Left lobe of liver (tissue), 2 donors: ENCODE measurements at regions not wholly inside any gene's neighbourhood (a gene's known extent, or its start where the extent isn't known, plus 50 kb on each side); places are given as distances from the start of the nearest gene placed in this dataset.

Experiments used
- ATAC-seq: fragments of 200-7000 bp; cut with Tn5 transposase; one replicate; pipeline ENCODE4 v1.9.1; 2020; ENCODE audit warnings: mild to moderate bottlenecking, moderate library complexity
- DNase-seq: peaks from one replicate; pipeline ENCODE4 v3.0.0-alpha.2; 2020; ENCODE audit warnings: low spot score
- donor health status: DM: no; HTN: no; CAD: no; lungs with moderate emphysema.
- donor health status: DM: no; HTN: yes; CAD: no.

DNA sequence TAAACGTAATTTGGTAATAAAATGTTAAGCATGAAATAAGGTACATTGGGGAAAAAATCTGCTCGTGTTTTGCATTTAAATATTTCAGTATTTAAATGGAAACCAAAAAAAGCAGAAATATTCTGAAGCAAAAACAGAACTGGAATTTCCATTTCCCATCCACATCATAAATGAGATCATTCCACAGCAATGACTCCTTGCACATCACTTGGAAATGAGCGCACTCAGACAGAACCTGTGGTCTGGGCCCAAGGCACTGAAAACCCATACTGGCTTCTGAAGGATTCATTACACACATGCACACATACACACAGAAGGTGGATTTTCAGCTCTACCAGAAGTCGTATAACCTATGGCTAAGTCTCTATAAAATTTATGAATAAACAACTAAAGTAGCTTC is 174.8 kb downstream of the IBTK start:
- no peak for ATAC-seq
- DNase-seq: no peak

DNA sequence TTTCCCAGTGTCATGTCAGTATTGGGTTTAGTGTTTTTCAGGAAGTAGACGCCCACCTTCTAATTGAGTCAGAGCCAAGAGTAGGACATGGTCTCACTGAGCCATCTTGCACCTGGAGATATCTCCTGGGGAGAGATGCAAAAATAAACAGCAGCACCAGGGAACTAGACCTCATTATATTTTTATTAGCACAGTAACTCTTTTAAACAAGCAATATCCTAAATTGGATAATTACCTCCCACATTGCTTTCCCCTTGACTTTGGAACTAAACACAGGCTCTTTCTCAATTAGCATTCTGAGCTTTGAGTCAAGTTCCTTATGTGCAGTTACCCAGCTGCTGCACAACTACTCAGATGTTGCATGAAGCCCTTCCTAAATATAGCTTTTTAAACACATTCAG is 175.4 kb downstream of the IBTK start:
- no peak for DNase-seq
- ATAC-seq: no peak

DNA sequence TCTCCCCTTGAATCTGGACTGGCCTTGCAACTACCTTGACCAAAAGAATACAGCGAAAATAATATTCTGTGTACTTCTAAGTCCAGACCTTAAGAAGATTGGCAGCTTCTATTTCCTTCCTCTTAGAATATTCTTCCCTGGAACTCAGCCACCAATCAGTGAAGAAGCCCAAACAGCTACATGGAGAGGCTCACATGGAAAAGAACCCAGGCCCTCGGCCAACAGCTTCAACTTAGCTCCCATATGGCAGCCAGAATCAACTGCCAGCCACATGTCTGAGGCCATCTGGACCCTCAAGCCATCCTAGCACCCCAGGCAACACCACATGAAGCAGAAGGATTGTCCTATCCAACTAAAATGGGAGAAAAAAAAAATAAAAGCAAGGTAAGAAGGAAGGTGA is 178.8 kb downstream of the IBTK start:
- ATAC-seq: no peak
- no peak for DNase-seq

DNA sequence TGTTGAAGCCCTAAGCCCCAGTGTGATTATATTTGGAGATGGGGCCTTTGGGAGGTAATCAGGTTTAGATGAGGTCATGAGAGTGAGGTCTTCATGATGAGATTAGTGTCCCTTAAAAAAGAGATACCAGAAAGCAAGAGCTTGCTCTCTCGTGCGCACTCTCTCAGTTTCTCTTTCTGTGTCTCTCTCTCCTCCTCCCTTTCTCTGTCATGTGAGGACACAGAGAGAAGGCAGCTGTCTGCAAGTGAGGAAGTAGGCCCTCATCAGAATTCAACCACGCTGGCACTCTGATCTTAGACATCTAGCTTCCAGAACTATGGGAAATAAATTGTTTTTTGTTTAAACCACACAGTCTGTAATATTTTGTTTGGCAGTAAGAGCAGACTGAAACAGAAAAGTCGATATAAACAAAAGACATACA is 180.5 kb downstream of the IBTK start:
- DNase-seq: no peak
- ATAC-seq: no peak

DNA sequence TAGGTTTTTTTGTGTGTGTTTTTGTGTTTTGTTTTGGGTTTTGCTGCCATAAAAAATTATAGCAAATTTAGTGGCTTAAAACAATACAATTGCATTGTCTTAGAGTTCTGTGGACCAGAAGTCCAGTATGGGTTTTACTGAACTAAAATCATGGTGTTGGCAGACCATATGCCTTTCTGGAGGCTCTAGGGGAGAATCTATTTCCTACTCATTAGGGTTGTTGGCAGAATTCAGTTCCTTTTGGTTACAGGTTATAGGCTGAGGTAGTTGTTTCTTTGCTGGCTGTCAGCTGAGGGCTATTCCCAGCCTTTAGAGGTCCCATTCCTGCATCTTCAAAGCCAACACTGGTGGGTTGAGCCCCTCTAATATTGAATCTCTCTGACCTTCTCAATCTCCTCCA is 181.3 kb downstream of the IBTK start:
- DNase-seq (no peak), ATAC-seq (no peak)

DNA sequence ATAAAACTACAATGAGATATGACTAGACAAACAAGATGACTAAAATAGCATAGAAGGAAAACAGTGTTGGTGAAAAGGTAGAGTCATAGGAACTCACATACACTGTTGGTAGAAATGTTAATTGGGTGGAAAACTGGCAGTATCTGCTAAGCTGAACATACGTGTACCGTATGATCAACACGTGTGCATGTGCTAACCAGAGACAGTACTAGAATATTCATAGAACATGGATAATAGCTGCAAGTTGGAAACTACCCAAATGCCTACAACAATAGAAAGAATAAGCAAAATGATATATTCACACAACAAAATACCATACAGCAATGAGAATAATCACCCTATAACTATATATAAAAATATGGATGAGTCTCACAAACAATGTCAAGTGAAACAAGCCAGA is 184.0 kb downstream of the IBTK start:
- DNase-seq (no peak), ATAC-seq (no peak)

DNA sequence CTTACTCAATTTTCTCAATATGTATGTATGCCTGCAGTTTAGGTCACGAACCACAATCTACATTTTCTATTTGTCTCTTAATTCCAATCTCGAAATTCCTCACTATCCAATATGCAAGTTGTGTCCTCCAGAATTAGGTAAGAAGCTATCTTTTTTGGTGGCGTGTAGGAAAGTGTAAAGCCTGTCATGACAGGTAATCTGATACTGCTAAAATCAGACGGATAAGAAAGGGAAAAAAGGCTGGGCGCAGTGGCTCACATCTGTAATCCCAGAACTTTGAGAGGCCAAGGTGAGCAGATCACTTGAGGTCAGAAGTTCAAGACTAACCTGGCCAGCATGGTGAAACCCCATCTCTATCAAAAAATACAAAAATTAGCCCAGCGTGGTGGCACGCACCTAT is 185.3 kb downstream of the IBTK start:
- no peak for DNase-seq
- ATAC-seq: no peak

DNA sequence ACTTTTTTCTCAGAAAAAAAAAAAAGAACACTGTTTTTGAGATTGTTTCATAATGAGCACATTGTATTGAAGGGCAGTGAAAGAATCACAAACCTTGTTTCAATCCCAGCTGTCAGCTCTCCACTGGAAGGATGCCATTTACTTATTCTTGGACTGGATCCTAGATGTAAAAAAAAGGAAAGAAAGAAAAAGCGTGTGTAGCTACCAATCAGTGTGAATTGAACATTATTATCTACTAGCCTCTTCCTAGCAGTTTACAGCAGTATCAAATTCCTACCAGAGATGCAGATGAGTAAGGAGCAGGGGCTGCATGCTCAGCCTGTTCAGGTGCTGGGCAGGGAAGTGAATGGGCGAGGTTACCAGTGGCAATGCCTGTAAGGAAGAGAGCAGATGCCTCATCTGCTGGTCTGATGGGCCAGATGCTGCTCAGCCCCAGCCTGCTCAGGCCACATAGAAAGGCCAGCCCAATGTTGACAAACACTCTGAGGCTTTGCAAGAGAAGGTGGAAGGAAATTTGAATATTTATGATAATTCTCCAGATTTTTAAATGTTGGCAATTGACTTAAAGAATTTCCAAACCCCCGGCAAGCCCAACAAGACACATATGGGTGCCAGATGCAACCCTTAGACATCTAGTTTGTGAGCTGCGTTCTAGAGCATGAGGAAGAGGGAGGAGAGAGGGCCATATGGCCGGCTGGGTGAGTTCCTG is 189.5 kb downstream of the IBTK start:
- DNase-seq (no peak), ATAC-seq (no peak)

DNA sequence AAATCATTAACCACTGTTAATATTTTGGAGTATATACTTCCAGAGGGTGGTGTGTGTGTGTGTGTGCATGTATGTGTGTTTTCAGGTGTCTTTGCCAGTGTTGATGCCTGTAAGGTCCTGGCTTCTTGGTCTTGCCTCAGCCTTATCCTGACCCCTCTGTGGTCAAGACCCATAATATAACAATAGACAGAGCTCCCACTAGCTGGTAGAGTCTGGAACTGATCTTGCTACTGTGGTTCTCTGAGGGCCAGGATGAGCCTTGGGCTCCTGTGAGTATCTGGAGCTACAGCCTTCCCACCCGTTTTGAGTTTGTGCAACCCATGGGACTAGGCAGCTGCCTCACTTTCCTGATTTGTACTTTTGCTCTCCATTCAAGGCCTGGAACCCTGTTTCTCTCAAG is 191.0 kb downstream of the IBTK start:
- DNase-seq: no peak
- ATAC-seq: no peak

DNA sequence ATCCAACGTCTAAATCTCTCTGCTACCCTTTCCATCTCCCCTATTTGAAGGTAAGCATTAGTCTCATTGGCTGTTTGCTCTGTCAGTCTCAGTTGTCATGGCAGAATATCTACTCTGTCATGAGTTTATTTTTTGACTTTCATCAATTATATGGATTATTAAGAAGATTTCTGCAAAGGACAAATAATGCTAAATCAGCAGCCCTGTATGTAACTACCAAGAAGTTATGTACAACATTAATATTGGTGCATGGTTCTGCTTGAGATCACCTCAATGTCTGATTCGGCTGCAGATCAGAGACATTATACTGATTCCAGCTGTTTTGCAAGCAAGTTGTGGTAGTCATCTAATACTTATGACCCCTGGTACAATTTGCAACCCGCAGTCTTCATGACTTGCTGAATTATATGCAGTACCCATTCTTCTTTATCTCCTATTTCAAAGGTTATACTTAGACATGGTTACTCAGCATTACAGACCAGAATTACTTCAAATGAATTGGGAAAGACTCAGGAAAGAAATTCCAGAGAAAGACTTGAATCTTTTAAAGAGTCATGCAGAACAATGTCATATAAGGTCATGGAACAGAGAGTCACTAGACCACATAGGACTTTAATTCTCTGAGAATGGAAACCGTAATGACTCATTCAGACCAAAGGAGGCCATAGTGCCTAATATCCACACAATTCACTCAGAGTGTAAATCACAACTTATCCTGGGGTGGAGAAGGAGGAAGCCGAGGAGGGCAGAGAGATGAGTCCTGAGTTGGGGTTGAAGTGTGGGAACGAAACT is 201.4 kb downstream of the IBTK start:
- no peak for DNase-seq
- ATAC-seq: no peak

DNA sequence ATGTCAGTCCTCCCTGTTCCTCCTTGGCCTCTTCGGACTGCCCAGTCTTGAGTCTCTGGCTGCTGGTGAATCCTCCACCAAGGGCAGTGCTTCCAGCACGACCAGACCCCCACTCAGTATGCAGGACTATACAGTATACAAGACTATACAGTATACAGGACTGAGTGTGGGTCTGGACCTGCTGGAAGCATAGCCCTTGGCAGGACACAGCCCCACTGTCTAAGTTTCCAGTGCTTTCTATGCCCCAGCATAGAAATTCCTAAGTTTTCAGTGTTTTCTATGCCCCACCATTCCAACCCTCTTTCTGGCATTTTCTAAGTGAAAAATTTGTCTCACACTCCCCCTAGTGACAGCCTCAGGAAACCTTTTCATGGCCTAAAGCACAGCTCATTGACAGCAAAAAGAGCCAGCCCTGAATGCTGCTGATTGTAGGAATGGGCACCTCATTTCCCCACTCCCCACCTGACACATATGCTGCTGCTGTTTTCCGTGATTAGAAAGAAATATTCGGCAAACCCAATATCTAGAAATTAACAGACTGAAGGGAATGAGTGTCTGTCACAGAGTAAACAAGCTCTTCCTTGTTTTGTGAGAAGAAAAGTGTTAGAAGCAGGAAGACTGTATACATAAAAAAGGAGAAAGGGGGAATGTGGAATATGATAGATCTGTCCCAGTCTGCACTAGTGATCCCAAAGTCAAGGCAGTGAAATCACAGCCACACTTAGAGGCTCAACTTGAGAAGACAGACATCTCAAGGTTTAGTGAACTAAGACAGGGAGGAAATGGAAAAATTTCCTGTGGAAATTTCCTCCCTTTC is 206.9 kb downstream of the IBTK start:
- ATAC-seq (peak; percentile 95), DNase-seq (no peak)

DNA sequence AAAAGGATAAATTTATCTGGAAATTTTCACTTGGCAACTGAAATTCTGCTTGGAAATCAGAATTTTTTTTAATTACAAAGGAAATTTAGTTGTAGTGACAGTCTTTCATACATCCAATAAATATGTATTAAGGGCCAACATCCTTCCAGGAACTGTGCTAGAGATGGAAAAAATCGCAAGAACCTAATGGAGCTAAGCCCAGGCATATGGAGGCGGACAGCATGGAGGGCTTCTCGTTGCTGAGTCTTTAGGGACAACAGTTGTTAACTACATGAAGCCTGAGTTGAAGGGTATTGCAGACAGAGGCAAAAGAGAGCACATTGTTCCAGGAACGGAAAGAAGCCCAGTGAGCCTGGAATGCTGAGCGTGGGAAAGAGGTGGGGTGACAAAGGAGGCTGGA is 208.9 kb downstream of the IBTK start:
- DNase-seq (no peak), ATAC-seq (no peak)

DNA sequence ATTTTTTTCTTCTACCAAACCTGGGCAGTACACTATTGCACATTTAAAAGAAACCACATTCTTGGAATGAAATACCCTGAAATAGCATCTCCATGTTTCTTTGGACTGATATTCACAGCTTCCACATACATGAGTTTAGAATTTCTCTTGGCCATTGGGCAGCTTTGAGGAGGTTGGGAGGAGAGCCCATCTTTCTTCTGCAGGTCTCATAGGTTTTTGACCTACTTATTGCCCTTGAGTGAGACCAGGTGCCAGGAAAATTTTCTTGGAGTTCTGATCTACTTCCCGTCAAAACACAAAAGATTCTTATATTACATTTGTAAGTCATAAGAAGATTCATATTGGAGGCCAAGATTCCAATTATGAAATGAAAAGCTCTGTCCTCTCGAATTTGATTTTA is 212.0 kb downstream of the IBTK start:
- ATAC-seq: no peak
- DNase-seq: no peak

DNA sequence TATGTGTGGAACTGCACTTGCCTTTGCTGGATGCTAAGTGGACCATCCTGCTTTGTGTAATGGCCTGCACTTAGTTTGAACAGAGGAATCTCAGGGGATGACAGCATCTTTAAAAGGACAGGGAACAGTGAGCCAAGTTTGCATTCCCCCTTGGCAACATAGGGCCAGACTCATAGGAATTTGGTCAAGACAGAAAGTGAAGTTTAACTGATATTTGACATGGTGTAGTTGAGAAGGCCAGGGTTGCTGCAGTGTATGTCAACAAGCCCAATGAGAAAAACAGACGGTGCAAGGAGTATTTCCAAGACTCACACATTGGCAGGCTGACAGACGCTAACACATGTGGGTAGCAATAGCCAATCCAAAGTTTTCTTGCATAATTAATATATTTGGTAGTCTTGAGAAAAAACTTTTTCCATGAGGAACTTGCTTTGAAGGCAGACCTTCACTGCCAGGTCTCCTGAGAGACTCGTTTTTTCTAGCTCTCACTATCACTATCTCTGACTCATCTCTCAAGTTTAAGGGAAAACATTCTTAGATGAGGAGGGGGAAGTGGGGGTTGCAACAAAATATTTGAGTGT is 213.8 kb downstream of the IBTK start:
- ATAC-seq (no peak), DNase-seq (no peak)

DNA sequence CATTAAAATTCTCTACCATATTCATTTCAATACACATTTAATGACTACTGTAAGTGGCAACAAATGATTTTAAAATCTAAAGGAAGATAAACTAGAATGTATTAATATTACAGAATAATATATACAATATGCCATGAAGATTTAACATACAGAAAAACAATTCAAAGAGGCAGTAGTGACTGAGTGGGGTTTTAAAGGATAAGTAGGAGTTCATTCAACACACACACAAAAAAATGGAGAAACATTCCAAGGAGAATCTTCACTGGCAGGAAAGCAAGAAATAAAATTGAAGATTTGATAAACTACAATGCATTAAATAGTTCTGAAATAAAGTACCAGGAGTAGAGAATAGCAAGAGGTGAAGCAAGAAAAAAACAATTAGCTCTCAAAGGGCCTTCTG is 215.1 kb downstream of the IBTK start:
- ATAC-seq (no peak), DNase-seq (no peak)

DNA sequence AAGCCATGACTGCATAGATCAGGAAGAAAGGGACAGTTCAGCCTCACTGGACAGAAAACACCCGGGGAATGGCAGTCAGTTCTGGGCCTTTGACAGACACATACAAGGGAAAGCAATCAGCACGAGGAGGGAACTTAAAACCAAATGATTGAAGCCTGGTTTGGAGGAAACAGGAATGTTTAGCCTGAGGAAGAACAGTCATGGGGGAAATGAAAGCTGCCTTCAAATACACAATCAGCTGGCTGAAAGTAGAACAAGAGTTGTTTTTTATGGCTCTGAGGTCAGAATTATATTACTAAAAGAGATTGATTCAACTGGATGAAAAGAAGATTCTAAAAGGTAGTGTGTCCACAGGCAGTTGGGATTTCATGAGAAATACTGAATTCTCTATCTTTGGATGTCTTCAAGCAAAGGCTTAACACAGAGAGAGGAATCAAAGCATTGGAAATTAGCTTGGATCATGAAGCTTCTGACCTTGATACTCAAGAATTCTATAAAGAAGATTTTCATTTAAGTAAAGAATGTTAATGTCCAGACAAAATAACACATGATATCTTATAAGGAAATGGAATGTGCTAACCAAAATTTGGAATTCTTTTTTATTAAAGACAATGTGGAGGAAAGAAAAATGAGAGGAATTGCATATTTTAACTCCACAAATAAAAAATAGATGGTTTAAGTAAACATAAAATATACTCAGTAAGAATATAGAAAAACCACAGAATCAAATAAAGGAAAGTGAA is 216.6 kb downstream of the IBTK start:
- DNase-seq (no peak), ATAC-seq (no peak)

DNA sequence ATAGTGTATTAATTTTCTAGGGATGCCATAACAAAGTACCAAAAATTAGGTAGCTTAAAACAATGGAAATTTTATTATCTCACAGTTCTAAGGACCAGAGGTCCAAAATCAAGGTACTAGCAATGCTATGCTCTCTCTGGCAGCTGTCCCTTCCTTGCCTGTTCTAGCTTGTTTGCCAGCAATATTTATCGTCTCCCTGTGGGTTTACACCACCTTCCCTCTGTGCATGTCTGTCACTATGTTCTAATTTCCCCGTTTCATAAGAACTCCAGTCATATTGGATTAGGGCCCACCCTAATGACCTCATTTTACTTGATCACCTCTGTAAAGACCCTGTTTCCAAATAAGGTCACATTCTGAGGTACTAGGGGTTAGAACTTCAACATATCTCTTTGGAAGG is 217.2 kb downstream of the IBTK start:
- no peak for DNase-seq
- no peak for ATAC-seq

DNA sequence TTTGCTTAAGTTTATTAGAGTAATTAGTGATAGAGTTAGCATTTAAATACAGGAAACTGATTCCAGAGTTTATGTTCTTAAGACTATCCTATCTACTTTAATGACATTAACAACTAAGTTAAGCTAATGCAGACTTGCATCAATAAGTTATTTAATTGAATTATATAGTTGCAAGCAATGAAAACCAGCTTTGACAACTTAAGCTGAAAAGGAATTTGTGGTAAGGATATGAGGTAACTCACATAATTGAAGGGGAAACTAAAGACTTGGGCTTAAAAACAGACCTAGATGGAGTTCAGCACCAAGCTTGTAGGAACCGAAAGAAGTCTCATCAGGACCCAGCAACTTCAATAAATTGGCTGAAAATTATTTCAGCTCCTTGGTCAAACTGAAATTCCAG is 222.3 kb downstream of the IBTK start:
- DNase-seq: no peak
- no peak for ATAC-seq

DNA sequence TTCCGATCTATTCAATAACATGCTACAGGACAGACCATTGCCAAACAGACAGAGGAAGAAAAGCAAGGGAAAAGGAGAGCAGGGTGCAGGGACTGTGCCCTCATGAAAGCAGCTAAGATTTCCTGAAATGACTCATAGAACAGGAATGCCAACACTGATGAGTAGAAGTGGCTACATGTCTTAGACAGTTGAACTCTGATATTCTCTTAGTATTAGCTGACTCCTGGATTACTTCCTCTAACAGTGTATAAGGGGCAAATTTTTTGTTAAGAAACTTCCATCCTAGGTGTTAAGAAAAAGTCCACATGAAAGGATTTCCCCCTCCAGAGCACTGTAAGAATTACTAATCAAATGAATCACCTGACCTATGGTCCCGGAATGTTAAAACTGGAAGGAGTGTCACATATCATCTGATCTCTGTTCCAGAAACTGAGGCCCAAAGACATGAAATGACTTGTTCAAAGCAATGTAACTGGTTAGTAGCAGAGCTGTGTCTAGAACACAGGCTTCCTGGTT is 224.9 kb downstream of the IBTK start:
- DNase-seq (no peak), ATAC-seq (no peak)

DNA sequence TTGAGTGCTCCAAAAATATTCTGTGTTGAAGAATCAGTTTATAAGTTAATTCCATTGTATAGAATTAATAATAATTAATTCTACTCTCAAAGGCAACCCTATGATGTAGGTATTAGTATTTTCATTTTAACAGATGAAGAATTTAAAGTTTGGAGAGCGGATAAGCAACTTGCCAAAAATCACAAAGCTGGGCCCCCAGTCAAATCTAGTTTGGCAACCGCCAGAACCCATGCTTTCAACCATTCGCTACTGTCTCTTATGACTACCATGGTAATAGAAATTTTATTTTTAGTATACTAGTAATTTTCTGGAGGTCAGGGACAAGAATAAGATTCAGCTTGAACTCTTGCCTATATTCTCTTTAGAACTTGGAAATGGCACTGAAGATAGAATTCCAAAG is 229.8 kb downstream of the IBTK start:
- ATAC-seq (no peak), DNase-seq (no peak)

DNA sequence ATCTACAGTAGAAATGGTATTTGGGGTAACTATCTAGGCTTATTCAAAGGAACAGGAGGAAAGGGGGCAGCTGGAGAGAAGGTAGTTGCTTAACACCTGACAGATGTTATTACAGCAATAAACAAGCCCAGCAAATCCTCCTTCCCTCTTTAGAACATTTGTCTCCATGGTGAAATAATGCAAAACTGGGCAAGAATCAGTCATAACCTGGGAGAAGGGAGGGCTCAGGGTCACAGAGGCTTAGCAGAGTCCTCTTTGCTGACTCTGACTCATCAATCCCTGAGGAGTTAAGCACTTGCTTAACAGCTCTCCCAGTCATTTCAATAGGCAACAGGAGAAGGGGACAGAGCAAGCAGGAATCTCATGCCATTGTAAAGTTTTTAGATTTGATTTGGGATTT is 230.3 kb downstream of the IBTK start:
- DNase-seq: no peak
- ATAC-seq: no peak
